GM18867 (cell line): ENCODE measurements at regions not wholly inside any gene's neighbourhood (a gene's known extent, or its start where the extent isn't known, plus 50 kb on each side); places are given as distances from the start of the nearest gene placed in this dataset.

Source experiments
- ATAC-seq: cut with Tn5 transposase; IDR thresholded peaks from one replicate; pipeline ENCODE4 v1.9.1; 2021; ENCODE audit warnings: mild to moderate bottlenecking, moderate library complexity; ENCODE audit not compliant: unreplicated experiment

DNA sequence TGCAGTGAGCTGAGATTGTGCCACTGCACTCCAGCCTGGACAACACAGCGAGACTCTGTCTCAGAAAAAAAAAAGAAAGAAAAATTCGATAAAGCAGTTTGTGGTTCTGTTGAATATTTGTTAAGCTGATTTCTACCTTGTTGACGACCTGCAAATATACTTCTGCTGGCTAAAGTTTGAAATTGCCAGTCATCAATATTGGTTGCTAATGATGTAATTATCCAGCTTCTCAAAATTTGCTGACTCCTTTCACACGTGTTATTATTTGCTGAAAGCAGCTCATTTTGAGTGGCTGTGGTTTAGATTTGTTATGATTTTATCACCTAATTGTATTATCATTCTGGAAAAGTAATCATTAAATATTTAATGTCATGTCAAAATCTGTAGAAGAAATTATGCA lies 774.3 kb downstream of the QKI start:
- ATAC-seq, result no peak

- no peak for ATAC-seq
Measured at GRCh38 chr6:164185471-164185871, 771.0 kb downstream of the QKI start.

- no peak for ATAC-seq
Measured at GRCh38 chr6:164184410-164184809, 769.9 kb downstream of the QKI start.

- ATAC-seq, result no peak
Measured at GRCh38 chr6:164183556-164184123, 769.1 kb downstream of the QKI start.

GRCh38 chr6:164178679-164179332 lies 764.3 kb downstream of the QKI start:
- ATAC-seq, result no peak

DNA sequence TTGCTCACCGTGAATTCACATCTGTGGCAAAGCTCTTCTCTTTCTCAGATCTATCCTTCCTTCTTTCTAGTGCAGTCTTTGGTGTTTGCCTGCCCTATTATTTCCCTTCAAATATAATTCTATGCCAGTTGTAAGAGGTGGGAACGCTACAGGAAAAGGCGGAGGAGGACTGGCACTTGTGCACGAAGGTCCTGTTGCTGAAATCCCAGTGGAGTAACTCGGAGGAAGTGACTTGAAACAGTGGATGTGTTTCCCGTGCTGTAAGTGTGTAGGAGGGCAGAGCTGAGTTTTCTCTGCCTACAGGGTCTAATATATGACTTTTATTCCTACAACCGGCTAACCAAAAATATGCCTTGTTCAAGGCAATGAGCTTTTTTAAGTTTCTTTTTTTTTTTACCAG lies 754.8 kb downstream of the QKI start:
- no peak for ATAC-seq

- no peak for ATAC-seq
Measured at GRCh38 chr6:164168595-164168994, 754.1 kb downstream of the QKI start.

DNA sequence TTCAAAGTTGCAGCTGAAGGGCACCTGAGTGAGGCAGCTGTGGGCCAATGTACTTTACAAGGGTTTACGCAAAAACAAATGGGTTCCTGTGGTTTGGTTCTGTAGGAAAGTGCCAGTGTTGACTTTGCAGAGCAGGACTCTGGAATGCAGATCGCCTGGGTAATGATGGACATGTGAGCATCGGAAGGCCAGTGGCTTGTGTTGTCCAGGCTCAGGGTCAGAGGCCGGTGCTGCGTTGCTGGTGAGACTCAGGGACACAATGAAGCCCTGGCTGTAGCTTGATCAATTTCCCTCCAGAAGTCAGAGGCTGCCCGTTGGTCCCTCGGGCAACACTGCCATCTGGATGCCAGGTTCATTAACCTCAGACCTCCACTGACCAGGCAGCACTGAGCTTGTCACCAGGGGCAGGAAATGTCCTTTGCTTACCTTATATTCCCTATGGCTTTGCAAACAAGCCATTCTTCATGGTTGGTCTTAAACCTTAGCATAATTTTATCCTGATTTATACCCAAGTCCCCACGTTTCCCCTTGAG lies 753.4 kb downstream of the QKI start:
- no peak for ATAC-seq

DNA sequence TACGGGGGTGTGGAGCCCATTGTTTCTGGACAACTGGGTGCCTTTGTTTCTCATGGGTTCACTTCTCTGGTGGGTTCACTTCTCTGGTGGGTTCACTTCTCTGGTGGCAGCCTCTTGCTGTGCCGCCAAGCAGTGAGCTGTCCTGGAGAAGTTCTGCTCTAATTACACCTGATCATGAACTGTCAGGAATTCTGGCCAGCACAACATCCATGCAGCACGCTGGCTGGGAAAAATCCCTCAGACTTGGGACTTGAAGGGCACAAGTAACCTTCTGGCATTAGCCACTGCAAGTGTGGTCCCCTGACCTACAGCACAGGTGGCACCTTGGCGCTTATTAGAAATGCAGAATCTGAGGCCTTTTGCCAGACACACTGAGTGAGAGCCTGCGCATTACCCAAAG lies 752.5 kb downstream of the QKI start:
- ATAC-seq, result no peak

- ATAC-seq, result no peak
Measured at GRCh38 chr6:164166515-164166914, 752.0 kb downstream of the QKI start.

- ATAC-seq, result no peak
Measured at GRCh38 chr6:164164876-164165275, 750.4 kb downstream of the QKI start.

DNA sequence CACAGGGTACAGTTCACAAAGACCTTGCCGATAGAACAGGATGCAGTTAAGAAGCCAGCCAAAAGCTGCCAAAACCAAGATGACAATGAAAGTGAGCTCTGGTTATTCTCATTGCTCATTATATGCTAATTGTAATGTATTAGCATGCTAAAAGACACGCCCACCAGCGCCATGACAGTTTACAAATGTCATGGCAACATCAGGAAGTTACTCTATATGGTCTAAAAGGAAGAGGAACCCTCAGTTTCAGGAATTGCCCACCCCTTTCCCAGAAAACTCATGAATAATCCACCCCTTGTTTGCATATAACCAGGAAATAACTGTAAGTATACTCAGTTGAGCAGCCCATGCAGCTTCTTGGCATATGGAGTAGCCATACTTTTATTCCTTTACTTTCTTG lies 748.7 kb downstream of the QKI start:
- no peak for ATAC-seq

DNA sequence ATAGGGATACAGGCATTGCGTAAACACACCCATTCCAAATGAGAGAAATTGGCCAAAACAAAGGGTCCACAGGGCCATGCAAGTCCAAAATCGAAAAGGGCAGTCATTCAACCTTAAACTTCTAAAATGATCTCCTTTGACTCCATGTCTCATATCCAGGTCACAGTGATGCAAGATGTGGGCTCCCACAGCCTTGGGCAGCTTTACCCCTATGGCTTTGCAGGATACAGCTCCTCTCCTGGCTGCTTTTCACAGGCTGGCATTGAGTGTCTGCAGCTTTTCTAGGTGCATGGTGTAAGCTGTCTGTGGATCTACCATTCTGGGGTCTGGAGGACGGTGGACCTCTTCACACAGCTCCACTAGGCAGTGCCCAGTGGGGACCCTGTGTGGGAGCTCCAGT lies 744.5 kb downstream of the QKI start:
- no peak for ATAC-seq

DNA sequence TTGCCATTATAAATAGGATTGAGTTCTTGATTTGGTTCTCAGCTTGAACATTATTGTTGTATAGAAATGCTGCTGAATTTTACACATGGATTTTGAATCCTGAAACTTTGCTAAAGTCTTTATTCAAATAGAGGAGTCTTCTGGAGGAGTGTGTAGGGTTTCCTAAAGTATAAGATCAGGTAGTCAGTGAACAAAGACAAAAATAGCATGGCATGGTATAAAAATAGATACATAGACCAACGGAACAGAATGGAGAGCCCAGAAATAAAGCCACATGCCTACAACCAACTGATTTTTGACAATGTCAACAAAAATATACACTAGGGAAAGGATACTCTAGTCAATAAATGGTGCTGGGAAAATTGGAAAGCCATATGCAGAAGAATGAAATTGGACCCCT lies 740.1 kb downstream of the QKI start:
- ATAC-seq, result no peak

DNA sequence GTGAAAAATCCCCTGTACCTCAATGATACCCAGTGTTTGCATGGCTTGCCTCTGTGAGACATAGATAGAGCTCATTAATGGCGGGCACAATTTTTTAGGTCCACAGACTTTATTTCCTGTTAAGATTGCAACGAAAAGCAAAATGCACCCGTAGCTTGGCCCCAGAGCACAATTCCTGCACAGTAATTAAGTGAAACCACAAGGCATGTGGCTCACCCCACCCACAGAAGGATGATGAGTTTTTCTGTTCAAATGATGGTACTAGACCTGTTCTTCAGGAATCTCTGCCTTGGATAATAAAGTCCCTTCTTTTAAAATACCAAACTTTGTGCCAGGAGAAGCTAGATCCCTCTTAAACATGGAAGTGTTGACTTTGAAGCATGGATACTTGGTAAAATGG lies 738.1 kb downstream of the QKI start:
- no peak for ATAC-seq

DNA sequence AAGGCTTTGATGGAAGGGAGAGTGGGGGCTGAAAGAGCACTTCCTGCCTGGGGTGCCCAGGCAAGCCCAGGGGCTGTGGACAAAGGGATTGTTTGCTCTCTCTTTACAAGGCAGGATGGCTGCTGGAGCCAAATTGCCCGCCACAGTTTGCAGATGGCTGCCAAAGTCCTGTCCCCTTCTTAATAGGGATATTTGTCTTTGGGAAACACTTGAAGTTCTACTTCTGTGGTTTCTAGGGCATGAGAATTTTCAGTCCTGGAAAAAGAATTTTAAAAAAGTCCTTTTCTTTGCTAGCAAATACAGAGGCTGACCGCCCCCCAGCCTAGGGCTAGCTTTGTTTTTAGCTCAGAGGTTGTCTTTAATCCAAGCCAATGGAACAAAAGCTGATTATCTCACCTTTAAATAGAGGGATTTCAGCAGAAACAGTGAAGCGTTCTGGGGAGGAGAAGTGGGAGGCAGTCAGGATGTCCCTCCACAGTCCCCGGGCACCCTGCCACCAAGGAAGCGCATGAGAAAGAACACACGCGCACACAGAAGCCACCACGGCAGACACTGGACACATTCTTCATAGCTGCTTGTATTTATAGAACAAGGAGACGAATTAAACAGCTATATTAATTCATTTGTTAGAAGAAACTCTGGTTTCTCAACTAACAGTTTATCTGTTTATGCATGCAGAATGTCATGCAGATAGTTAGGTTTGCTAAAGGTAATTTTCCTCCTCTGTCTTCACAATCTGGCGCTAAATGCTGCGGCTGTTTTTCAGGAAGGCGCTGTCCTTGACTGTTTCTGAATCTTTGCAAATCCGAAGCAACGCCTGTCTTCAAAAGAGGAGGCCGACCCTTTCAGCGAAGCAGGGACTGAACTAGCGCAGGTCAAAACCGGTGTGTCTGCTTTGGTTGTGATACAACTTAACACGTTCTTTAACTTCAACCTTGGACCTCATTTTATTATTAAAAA lies 736.9 kb downstream of the QKI start:
- ATAC-seq, result no peak

DNA sequence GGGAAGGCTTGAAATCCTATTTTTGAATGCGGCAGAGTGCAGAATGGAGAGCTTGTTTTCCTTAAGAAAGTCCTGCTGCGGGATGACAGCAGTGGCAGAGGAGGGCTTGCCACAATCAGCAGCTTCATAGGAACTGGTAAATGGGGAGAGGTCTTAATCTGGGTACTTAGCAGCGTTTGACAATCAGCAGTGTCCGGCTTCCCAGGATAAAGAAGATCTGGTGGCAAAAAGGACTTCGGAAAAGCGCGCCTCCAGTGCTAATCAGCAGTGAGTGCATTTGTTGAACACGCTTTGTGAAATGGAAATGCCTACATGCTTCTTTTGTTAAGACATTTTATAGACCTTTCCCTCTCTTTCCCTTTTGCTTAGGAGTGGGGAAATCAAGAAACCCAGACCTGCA lies 735.7 kb downstream of the QKI start:
- ATAC-seq, result no peak

- ATAC-seq, result no peak
Measured at GRCh38 chr6:164148788-164149187, 734.3 kb downstream of the QKI start.

- ATAC-seq, result no peak
Measured at GRCh38 chr6:164144316-164144715, 729.8 kb downstream of the QKI start.

- ATAC-seq, result no peak
Measured at GRCh38 chr6:164142322-164142721, 727.8 kb downstream of the QKI start.

DNA sequence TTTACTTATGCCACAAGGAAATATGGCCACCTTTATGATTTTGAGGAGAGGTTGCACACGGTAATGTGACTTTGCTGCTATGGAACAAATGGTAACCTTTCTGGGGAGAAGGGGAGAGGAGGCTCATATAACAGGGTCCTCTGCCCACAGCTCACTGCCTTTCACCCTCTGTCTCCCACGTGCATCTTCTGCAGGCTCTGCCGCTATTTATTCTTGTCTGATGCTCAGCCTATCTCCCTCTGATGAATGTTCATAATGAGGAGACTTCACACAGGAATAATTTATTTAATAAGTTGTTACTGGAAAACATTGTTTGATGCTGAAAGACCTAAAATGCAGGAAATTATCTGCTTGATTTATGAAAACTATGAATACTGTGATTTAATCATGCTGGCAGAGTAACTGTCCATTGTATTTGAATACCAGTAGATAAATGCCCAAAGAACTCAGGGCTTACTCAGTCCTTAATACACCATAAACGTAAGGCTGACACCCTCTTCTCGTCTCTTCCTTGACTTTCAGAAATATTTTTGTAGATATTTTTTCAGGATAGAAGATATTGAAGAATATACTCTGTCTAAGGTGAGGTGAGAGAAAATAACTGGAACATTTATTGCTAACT lies 721.1 kb downstream of the QKI start:
- ATAC-seq, result no peak
